GM19025 (cell line): ENCODE measurements at regions not wholly inside any gene's neighbourhood (a gene's known extent, or its start where the extent isn't known, plus 50 kb on each side); places are given as distances from the start of the nearest gene placed in this dataset.
A peak's percentile ranks its signal among the peaks of the same experiment; 100 is the strongest.

Experiments used
- ATAC-seq: cut with Tn5 transposase; IDR thresholded peaks from one replicate; pipeline ENCODE4 v1.9.1; 2021; ENCODE audit warnings: mild to moderate bottlenecking, low read depth, moderate library complexity; ENCODE audit not compliant: unreplicated experiment

GRCh38 chr18:34083910-34084535, 140.7 kb downstream of the NOL4 start:
- no peak for ATAC-seq

GRCh38 chr18:34077599-34077998, 147.1 kb downstream of the NOL4 start:
- no peak for ATAC-seq

DNA sequence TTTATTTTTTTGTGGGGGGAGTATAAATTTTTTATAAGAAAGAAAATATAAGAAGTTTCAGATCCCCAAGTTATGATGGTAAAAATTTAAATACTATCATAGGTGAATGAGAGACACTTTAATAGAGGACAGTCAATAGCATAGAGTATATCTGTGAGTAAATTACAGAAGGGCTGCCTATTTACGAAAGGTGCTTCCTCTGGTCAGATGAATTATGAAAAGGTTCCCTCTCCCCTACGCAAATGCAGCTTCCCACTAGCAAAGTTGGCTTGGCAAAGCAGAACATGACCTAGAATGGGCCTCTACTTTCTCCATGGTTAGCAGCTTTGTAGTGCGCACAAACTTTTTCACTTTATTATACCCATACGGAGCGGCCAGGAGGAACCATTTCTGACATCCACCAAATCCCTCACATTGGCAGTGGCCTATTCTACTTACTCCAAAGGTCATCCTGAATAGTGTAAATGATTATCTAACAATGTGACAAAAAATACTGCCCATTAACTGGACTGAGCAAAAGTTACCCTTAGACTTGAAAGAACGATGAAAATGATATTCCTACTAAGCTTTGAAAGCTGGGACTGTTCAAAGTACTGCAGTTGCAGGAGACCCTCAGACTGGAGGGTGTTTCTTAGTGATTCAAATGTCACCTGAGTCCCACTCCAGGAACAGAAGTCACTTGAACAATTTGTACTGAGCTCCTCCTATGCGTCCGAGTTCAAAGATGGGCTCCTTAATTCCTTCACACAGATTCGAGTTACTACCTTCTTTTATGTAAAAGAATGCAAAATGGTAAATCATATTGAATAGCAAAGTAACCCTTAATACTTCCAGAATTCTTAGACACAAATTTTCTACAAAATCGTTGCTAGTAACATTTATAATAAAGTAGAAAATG, 148.5 kb downstream of the NOL4 start:
- no peak for ATAC-seq

DNA sequence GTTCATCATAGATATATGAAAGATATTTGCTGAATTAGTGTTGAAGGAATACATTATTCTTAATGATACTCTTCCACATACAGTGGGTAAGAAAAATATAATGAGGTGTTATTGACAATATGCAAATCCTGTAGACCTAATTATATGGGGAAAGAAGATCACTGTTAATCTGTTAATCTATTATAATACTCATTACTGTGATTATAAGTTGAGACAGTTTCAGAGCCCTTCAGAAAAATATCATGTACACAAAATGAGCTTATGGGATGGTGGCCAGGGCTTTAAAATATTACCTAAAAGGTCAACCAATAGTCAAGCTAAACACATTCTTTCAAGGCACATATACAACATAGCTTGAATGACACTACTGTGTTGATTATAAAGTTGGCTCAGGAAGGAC, 163.5 kb downstream of the NOL4 start:
- ATAC-seq, result no peak

- ATAC-seq, result no peak
Observed at GRCh38 chr18:34055227-34055626, 169.5 kb downstream of the NOL4 start.

- no peak for ATAC-seq
Observed at GRCh38 chr18:34050661-34051060, 174.1 kb downstream of the NOL4 start.

- ATAC-seq, result no peak
Observed at GRCh38 chr18:34049511-34049910, 175.2 kb downstream of the NOL4 start.

DNA sequence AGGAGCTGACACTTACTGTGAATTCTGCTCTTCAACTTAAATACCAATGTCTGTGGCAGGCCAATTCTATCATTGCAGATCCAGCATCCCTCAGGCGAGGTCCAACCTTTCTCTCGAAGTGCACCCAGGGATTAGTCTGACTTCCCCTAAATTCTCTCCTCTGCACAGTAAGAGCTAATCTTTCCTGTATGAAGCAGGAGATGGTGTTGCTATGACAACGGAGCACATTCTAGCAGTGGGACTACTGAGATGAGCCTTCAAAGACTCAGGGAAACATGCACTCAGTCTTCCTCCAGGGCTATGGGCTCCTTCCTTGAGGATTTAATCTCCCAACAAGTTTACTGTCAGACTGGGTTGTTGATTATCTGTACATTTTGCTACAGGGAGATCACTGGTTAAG, 176.3 kb downstream of the NOL4 start:
- no peak for ATAC-seq

GRCh38 chr18:34042423-34043146, 182.1 kb downstream of the NOL4 start:
- no peak for ATAC-seq

- peak; percentile 9 for ATAC-seq
Observed at GRCh38 chr18:34039611-34040010, 185.1 kb downstream of the NOL4 start.

- ATAC-seq, result peak; percentile 64
Observed at GRCh38 chr18:34039201-34039600, 185.5 kb downstream of the NOL4 start.

GRCh38 chr18:34038086-34038485, 186.6 kb downstream of the NOL4 start:
- ATAC-seq, result no peak

GRCh38 chr18:34033968-34034367, 190.7 kb downstream of the NOL4 start:
- no peak for ATAC-seq

DNA sequence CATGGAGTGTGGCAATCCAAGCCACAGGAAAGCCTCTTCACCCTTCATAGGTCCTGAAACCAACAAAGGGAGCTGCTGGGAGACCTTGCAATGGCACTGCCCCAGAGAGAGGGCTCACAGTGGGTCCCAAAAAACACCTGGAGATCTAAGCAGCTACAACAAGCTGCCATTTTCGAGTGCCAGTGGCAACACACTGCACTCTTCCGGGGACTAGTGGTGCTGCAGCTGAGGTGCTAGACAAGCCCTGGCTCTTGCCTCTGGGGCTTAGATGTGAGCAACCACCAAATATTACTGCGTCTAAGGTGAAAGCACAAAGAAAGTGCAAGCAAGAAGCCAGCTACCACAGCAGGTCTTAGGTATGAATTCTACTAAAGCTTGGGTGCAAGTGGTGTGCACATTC, 192.9 kb downstream of the NOL4 start:
- no peak for ATAC-seq

DNA sequence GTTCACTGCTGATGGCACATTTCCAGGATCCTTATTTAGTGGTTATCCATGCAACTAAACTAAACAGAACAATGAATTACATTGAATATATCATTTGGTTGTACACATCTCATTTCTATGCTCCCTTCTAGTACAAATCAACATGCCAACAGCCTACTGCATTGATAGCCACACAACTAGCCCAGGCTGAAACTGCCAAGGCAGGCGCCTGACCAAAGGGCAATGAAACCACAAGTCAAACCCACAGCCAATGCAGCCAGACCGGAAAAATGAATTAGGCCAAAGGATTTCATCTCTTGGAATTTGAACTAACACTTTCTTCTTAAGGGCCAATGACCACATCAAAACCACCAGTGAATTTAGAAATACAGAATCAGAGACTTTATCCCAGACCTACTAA, 196.4 kb downstream of the NOL4 start:
- ATAC-seq, result no peak

DNA sequence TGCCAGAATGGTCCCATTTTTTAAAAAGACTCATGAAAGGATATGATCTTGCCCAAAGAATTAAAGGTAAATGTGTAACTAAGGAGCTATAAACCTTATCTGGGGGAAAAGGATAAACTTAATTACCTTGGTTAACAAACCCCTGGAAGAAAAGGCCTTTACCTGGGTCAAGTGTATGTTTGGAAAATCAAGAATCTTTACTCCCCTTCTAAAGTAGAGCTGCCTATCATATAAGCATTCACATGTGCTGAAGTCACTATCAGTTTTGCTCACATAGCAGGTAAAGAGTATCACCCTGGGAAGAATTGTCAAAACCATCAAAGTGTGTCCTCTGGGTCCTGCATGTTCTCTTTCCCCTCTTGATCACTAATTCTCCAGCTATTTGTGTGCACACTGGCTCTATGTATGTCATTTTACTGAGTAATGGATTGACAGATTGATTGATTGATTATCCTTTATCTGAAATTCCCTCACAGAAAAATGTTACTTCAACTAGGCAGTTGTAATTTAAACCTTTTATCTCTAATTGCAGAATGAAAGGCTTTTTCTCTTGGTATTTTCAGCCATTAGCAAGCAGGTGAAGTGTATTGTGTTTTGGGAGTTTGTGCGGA, 199.4 kb downstream of the NOL4 start:
- ATAC-seq, result no peak

GRCh38 chr18:34023471-34023870, 201.2 kb downstream of the NOL4 start:
- ATAC-seq, result no peak

GRCh38 chr18:34018336-34018735, 206.4 kb downstream of the NOL4 start:
- ATAC-seq, result no peak

- ATAC-seq, result no peak
Observed at GRCh38 chr18:34003687-34004086, 221.0 kb downstream of the NOL4 start.

GRCh38 chr18:34002130-34002529, 222.6 kb downstream of the NOL4 start:
- no peak for ATAC-seq

DNA sequence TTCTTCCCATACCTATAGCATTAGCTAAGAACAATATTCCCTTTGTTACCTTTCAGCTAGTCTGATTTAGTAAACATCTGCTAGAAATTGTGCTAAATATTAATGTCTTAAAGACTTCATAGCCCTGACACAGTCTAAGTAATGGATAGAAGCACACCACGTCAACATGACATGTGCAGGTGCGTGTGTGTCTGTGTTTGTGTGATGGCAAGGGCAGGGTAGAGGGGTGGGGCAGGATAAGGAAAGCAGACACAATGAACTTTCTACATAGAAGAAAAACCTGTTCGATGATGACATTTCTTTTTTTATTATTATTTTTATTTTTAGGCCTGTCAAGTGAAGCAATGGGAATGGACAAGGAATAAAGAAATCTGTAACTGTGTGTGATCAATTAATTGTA, 223.3 kb downstream of the NOL4 start:
- no peak for ATAC-seq
